ENCODE measurements at regions not wholly inside any gene's neighbourhood (a gene's known extent, or its start where the extent isn't known, plus 50 kb on each side); places are given as distances from the start of the nearest gene placed in this dataset.

- Histone ChIP-seq H3K4me3 (replicated peaks in 1 of 2; ENCODE audit: low read depth in 1 of 2, low read length in 2 of 2) (no peak overlapping the region), H3K9ac (ENCODE audit: low read length) (no peak overlapping the region), H2AFZ (ENCODE audit: low read depth, low read length, poor library complexity, severe bottlenecking) (no peak overlapping the region), H3K79me2 (ENCODE audit: insufficient read depth, low read length) (no peaks in the 10 kb centered on the region), H3K27ac (ENCODE audit: low read depth, low read length) (no peak overlapping the region), H3K4me1 (ENCODE audit: control insufficient read depth in 1 of 2, insufficient read depth in 2 of 2, low read length in 2 of 2) (no peaks in the 10 kb centered on the region), H3K4me2 (ENCODE audit: low read length) (no peak overlapping the region), H3K36me3 (ENCODE audit: control insufficient read depth in 1 of 2, insufficient read depth in 2 of 2, low read length in 2 of 2) (no peaks in the 10 kb centered on the region), H3K9me2 (ENCODE audit: insufficient read depth) (no peaks in the 10 kb centered on the region), H4K20me1 (ENCODE audit: insufficient read depth) (no peaks in the 10 kb centered on the region; the same call in 1 of the 2 replicates), H3K9me3 (ENCODE audit: control insufficient read depth in 1 of 2, insufficient read depth in 1 of 2, low read depth in 1 of 2, low read length in 2 of 2) (no peaks in the 10 kb centered on the region), H3K27me3 (ENCODE audit: insufficient read depth, low read length) (no peaks in the 10 kb centered on the region)
- intact Hi-C loops (cut with micrococcal nuclease), result no loop called here
- DNase-seq (ENCODE audit: low read depth, low spot score) (no peak), ATAC-seq (no peak)
- POLR2A ChIA-PET, result no interaction called here
- BruUV-seq (replicated peaks), result no TSS peak
- CTCF ChIA-PET, result no interaction called here
- TF ChIP-seq RAD21 (IDR thresholded peaks at IDR 0.05; ENCODE audit: low read depth), result no peak
- TF ChIP-seq SRF (IDR thresholded peaks at IDR 0.05; ENCODE audit: low read depth), result no peak
- TF ChIP-seq POLR2A (IDR thresholded peaks at IDR 0.05; ENCODE audit: borderline replicate concordance, extremely low read depth, insufficient read depth, insufficient read length), result no peak
- no peak for TF ChIP-seq ZFX (IDR thresholded peaks at IDR 0.05)
- TF ChIP-seq SIN3A (IDR thresholded peaks at IDR 0.05; ENCODE audit: low read depth), result no peak
- TF ChIP-seq SP1 (IDR thresholded peaks at IDR 0.05; ENCODE audit: low read depth), result no peak
- TF ChIP-seq REST (IDR thresholded peaks at IDR 0.05; ENCODE audit: low read depth), result no peak
- no peak for TF ChIP-seq TCF7L2 (IDR thresholded peaks at IDR 0.05; ENCODE audit: borderline replicate concordance, extremely low read depth, insufficient read depth, insufficient read length)
- TF ChIP-seq EZH2 (IDR thresholded peaks at IDR 0.05), result no peak
- TF ChIP-seq ELF1 (IDR thresholded peaks at IDR 0.05; ENCODE audit: borderline replicate concordance, low read depth), result no peak
- no peak for TF ChIP-seq POLR2AphosphoS5 (IDR thresholded peaks at IDR 0.05; ENCODE audit: low read depth, low read length)
- TF ChIP-seq CEBPB (IDR thresholded peaks at IDR 0.05; ENCODE audit: low read depth), result no peak
- TF ChIP-seq JUND (IDR thresholded peaks at IDR 0.05), result no peak
- TF ChIP-seq ZNF274 (IDR thresholded peaks at IDR 0.05; ENCODE audit: low read depth, low read length), result no peak
- no peak for TF ChIP-seq EZH2phosphoT487 (IDR thresholded peaks at IDR 0.05; ENCODE audit: borderline replicate concordance)
- TF ChIP-seq FOSL1 (IDR thresholded peaks at IDR 0.05; ENCODE audit: low read depth), result no peak
- no peak for TF ChIP-seq ATF3 (IDR thresholded peaks at IDR 0.05)
- no peak for TF ChIP-seq YY1 (IDR thresholded peaks at IDR 0.05; ENCODE audit: extremely low read depth, insufficient replicate concordance, low read depth, low read length)
- RAD21 ChIA-PET (ENCODE audit: low non-redundant PET in 1 of 2, low total read pairs in 2 of 2, uncharacterized antibody in 2 of 2, unreplicated experiment in 2 of 2), result no interaction called here
Observed at GRCh38 chr3:70640481-70640880, 328.0 kb upstream of the MDFIC2 start.
